ENCODE measurements at regions not wholly inside any gene's neighbourhood (a gene's known extent, or its start where the extent isn't known, plus 50 kb on each side); places are given as distances from the start of the nearest gene placed in this dataset.
"Not testable (repeated sequence)": the region's sequence is repeated elsewhere in the genome, so short reads cannot be mapped to it uniquely, and the experiment has no call there.

DNA sequence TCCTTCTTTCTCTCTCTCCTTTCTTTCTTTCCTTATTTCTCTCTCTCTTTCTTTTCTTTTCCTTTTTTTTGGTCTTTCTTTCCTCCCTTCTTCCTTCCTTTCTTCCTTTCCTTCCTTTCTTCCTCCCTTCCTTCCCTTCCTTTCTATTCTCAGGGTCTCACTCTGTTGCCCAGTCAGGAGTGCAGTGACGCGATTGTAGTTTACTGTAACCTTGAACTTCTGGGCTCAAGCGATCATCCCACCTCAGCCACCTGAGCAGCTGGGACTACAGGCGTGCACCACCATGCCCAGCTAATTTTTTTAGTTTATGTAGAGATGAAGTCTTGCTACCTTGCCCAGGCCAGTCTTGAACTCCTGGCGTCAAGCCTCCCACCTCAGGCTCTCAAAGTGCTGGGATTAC, 83.8 kb upstream of the PPM1B start:
- DNase-seq (ENCODE audit: low read depth in 2 of 2, low spot score in 1 of 2), result no peak

DNA sequence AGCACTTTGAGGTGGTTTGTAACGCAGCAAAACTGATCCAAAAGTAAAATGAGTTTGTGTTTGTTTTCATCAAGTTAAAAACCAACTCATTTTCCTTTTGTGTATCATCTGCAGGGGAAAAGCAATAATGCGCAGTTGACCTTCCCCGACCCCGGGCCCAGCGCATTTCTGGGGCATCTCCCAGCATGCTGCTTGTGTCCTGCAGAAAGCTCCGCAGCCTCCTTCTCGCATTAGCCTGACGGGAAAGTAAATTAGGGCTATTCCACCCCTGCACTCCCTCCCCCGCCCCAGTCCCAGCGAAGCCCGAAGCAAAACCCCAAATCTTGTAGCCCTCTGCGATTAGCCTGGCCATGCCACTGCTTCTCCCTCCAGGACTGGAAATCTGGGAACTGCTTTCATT, 82.0 kb upstream of the PPM1B start:
- no peak for DNase-seq (ENCODE audit: low read depth in 2 of 2, low spot score in 1 of 2)

DNA sequence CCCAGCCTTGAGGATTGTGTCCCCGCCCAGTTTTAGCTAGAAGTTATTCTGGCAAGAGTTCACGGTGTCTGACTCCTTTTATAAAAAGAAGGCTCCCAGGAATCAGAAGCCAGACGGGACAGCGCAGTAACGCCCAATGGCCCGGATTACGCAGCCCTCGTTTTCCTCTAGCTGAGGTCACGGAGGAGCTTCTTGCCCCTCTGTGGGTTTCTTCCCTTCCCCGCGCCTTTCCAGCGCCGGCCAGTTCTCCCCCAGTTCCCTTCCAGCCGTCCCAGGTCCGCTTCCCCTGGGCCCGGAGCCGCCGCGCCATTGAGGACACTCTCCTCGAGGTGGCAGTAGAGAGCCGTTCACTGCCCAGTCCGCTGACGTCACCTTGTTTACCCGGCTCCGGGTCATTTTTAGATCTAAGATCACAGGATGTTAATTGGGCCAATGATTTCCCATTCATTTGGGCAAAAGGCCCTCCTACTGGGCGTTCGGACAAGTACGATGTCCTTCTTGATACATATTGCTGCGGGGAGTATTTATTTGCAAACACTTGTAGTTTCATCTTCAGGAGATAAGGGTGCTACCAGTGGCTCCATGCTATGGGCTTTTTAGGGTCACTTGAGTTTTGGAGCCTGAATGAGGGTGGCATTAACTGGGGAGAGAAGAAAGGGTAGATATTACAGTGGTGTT, 81.5 kb upstream of the PPM1B start:
- DNase-seq (ENCODE audit: low read depth in 2 of 2, low spot score in 1 of 2), result peak; percentile 48 to 77

DNA sequence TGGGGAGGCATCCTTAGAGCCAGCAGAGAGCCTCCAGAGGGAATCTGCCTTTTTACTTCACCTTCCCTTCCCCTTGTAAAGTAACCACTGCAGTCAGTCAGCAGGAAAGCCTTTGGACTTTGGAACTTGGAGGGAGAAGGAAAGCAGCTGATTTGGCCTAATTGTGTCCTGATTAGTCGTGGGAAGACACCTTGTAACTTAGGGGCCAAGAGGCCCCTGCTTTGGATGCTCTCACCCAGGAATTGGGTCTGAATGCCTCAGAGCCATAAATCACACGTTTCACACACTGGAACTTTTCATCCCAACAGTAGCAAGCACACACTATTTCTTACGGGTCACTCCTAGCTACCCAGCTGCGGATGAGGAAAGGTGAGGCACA, 81.0 kb upstream of the PPM1B start:
- DNase-seq (ENCODE audit: low read depth in 2 of 2, low spot score in 1 of 2), result no peak

DNA sequence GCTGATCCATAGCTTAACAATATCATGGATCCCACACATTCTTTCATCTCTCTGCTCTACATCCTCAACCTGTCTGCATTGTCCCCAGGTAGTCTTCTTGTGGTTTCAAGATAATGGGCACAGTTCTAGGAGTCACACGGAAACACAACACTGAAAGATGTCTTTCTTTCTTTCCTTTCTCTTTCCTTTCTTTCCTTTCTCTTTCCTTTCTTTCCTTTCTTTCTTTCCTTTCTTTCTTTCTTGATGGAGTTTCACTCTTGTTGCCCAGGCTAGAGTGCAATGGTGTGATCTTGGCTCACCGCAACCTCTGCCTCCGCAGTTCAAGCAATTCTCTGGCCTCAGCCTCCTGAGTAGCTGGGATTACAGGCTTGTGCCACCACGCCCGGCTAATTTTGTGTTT, 76.2 kb upstream of the PPM1B start:
- not testable (repeated sequence) for DNase-seq (ENCODE audit: low read depth in 2 of 2, low spot score in 1 of 2)

DNA sequence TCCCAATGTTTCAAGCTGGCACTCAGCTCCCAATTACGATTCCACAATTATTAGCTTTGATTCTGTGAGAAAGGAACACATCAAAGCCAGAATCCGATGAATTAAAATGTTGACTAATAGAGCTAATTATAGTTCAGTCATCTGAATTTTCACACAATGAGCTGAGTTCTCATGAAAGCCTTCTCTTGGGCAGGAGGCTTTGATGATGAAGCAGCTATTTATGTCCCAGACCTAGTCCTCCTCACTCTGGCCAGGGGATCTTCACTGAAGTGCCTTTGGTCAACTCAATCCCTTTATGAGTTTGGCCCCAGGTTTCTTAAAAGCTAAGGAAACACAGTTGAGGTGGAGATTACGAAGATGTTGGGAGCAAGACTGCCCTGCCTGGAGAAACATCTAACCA, 74.7 kb upstream of the PPM1B start:
- DNase-seq (ENCODE audit: low read depth in 2 of 2, low spot score in 1 of 2), result no peak

DNA sequence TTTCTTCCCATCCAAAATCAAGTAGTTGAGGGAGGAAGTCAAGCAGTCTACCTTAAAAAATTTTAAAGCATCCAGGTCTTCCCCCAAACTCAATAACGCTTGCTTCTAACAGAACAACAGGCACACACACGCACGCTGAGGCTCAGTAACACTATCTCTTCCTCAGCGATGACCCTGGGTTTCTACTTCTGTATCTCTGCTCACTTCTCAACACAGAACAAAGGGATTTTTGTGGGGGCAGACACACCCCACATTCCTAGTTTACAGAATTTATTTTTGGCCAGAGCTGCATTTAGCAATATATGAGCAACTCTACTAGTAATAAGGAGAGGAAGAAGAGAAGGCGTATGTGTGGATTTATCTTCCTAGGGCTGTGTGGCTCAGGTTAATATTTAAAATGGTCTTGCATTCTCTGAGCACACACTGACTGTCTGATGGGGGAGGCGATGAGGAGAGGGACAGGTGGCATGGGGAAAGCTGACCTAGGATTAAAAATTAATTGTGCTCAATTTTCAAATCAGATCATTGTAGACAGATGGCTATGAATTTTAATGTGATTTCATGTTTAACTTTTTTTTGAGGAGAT, 71.3 kb upstream of the PPM1B start:
- DNase-seq (ENCODE audit: low read depth in 2 of 2, low spot score in 1 of 2), result no peak

DNA sequence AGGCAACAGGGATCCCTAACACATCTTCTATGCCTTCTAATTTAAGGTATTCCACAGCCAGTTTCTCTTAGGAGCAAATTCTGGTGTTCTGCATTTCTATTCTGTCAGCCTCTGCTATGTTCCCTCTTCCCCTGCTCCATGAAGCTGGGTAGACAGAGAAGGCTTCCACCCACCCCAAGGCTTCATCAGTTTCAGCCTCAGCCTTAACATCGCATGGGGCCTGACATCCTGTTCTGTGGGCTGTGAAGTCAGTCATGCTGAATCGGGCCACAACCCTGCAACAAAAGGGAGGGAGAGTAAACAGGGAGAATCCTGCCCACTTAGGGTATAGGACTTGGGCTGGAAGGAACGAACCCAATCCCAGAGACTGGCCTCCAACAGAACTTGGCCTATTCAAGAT, 70.6 kb upstream of the PPM1B start:
- DNase-seq (ENCODE audit: low read depth in 2 of 2, low spot score in 1 of 2), result no peak

DNA sequence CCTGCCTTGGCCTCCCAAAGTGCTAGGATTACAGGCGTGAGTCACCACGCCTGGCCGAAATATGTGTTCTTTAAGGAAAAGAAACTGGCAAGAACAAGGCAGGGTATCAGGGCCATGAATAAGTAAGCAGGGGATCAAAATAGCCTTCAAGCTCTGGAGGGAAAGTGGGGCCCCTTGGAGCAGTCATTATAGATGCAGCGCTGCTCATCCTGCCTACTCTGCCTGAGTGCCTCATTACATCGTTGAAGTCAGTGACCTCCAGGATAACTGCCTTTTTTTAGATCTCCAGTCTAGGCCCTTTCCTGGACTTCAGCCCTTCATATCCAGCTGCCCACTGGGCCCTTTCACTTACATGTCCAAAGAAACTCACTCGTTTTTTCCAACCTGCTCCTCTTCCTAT, 69.8 kb upstream of the PPM1B start:
- no peak for DNase-seq (ENCODE audit: low read depth in 2 of 2, low spot score in 1 of 2)

DNA sequence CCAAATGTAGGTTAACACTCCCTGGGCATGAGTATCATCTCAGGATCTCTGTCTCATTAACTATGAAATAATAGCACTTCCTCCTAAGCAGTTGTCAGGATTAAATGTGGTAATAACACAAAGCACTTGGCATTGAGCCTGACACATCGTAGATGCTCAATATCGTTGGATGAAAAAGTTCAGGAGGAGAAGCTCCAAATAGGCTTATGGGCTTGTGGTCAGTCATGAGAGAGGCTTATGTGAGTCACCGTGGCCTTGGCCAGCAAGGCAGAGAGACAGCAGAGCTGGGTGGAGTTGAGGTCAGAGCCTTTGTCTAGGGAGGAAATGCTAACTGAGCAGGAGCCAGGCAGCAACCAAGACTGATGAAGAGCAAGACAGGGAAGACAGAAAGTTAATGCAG, 68.3 kb upstream of the PPM1B start:
- DNase-seq (ENCODE audit: low read depth in 2 of 2, low spot score in 1 of 2), result no peak

DNA sequence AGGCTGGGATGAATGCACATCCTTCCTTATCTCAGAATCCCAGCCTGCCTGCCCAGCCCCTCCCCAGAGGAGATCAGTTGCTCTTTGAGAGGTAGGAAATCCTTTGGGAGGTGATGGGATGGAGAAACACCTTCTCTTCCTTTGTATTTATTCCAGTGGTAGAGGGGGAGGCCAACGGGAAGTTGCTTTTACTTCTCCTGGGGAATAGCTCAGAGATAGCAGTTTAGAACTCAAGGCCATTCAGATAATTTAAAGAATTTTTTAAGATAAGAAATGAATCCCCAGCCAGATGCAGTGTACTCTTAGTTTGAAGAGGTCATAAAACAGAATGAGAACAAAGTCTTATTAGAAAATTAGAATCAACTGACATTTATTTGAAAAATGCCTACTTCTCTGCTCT, 67.4 kb upstream of the PPM1B start:
- DNase-seq (ENCODE audit: low read depth in 2 of 2, low spot score in 1 of 2), result no peak

DNA sequence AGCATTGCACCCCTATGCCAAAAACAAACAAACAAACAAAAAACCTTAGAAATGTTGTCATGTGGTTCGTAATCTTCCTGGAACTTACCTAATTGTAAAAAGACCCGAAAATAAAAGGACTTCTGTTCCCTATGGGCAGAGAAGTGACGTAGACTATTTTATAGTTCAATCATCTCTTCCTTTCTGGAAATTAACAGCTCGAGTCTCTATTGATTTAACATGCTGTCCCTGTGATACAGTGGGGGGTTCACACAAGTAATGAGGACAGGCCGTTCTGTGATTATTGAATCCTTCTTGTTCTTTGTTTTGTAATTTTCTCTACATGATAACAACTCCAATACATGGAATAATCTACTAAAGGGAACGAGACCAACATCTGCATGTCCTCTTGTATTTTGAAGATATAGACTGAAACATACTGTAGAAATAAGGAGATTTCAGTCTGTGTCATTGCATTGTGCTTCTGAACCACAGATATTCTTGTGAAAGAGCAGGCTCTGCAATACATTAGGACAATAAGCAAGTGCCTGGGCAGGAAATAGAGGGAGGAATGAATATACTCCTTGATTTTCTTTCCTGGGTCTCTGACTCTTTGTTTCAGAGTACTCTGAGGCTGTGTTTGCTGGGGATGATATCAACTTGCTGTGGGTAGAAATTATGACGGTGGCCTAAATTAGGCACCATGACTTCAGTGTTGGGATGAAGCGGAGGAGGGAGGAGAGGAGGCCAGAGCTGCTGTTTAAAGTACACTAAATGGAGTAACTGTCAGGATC, 65.7 kb upstream of the PPM1B start:
- DNase-seq (ENCODE audit: low read depth in 2 of 2, low spot score in 1 of 2), result no peak

DNA sequence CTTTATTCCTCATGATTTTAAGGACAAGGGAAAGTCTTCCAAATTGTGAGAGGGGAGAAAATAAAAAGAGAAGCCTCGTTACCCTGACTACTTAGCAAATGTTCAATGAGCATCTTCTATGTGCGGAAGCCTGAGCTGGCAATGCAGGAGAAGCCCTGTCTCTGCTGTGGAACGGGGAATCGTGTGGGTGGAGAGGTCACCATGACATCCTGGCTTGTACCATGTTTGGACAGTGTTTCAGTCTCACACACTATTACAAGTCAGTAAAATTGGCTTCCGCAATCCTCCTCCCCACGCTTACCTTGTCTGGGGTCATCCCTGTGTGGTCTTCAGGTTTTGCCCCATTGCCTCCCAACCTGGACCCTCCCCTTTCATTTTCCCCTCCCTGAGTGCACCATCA, 65.0 kb upstream of the PPM1B start:
- no peak for DNase-seq (ENCODE audit: low read depth in 2 of 2, low spot score in 1 of 2)

DNA sequence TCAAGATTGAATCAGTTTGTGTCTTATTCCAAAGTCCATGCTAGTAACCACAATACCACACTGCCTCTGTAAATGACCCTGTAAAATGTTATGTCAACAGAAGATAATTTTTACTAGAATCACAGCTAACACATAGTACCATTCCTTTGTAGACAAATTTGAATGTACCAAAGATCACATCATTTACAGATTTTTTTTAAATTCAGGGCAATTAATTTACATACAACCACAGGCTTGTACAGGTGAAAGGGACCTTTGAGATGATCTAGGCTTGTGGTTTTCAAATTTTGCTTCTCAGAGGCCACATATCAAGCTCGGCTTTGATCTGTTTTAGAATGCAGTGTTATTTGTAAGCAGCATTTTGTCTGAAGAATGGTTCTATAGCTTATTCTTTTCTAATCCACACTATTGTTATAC, 63.8 kb upstream of the PPM1B start:
- no peak for DNase-seq (ENCODE audit: low read depth in 2 of 2, low spot score in 1 of 2)

DNA sequence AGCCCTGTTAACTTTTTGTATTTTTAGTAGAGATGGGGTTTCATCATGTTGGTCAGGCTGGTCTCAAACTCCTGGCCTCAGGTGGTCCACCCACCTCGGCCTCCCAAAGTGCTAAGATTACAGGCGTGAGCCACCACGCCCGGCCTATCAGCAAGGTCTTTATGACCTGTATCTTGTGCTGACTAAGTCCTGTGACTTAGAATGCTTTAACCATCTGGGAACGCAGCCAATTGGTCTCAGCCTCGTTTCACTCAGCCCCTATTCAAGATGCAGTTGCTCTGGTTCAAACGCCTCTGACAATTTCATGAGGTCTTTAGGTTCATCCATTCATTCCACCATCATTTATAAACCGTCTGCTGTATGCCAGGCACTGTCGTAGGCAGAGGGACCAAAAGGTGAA, 62.2 kb upstream of the PPM1B start:
- not testable (repeated sequence) for DNase-seq (ENCODE audit: low read depth in 2 of 2, low spot score in 1 of 2)

DNA sequence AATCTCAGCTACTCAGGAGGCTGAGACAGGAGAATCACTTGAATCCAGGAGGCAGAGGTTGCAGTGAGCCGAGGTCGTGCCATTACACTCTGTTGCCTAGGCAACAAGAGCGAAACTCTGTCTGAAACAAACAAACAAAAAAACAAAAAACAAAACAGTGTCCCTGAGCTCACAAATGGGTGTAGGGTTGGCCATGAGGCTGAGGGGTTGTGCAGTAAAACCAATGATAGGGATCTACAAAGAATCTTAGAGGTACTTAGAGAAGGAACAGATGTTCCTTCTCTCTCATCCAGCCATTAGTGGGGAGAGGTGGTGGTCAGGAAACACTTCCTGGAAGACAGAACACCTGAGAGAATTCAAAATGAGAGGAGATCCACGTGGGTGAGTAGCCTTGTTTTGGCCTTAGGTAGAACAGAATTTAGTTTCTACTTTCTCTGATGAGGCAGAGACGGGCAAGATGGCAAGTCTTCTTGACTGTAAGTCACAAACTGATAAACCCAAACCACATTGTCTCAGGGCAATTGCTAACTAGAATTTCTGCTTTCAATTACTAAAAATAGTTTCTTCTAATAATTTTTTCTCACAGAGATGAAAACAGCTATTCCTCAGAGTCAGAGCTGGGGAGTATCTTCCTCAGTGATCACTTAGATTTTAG, 61.5 kb upstream of the PPM1B start:
- no peak for DNase-seq (ENCODE audit: low read depth in 2 of 2, low spot score in 1 of 2)

DNA sequence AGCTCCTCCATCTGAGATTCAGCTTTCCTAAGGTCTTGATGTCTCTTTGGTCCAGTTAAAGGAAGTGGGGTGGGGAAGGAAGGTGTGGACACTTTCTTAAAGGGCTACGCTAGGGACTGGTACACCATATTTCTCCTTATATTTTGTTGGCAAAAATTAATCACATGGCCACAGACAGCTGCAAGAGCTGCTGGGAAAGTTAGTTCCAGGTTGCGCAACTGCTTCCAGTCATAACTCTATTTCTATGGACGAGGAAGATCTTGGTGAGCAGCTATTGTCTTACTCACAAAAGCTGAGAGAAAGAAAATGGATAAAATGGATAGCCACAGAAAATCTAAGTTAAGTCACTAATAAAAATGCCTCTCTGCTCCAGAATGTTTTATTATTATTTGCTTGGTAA, 60.7 kb upstream of the PPM1B start:
- DNase-seq (ENCODE audit: low read depth in 2 of 2, low spot score in 1 of 2), result no peak

DNA sequence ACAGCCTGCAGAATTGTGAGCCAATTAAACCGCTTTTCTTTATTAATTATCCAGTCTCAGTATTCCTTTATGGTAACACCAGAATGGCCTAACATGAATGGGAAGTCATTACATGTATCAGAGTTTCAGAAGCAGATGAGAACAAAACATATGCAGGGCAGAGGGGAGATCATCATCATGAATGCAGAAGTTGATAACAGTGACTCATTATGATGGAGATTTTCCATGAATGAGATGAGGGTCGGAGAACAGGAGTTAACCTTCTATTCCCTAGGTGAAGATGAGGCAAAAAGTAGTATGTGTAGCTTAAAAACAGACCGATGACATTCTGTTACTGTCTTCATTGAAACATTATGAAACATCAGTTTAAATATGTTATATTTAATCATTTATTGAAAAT, 59.5 kb upstream of the PPM1B start:
- no peak for DNase-seq (ENCODE audit: low read depth in 2 of 2, low spot score in 1 of 2)

DNA sequence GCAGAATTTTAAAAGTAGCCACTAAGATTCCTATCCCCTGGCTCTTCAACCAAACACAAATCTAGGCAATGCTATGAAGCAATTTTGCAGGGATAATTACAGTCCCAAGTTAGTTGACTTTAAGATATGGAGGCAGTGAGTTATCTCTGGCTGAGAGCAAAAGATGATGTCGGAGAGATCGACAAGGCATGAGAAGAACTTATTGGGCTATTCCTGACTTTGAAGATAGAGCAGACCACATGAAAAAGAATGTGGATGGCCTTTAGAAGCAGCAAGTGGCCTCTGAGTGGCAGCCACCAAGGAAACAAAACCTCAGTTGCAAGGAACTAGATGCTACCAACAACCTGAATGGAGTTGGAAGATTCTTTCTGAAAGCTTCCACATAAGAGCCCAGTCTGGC, 58.2 kb upstream of the PPM1B start:
- no peak for DNase-seq (ENCODE audit: low read depth in 2 of 2, low spot score in 1 of 2)

DNA sequence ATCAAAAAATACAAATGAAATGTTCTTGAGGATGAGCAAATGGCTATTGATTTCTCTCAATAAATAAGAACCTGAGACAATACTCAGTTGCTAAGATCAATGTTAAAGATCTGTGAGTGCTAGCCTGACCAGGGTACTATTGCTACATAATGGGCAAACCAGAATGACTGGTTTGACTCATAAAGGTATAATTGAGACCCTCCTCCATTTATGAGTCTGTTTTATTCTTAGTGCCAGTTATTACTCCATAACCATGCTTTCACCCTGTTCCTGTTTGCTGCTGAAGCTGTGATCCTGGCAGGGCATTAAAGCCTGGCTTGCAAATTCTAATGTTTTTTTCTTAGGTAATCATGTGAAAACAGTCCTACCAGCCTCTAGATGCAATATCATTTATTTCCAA, 56.6 kb upstream of the PPM1B start:
- DNase-seq (ENCODE audit: low read depth in 2 of 2, low spot score in 1 of 2), result no peak

DNA sequence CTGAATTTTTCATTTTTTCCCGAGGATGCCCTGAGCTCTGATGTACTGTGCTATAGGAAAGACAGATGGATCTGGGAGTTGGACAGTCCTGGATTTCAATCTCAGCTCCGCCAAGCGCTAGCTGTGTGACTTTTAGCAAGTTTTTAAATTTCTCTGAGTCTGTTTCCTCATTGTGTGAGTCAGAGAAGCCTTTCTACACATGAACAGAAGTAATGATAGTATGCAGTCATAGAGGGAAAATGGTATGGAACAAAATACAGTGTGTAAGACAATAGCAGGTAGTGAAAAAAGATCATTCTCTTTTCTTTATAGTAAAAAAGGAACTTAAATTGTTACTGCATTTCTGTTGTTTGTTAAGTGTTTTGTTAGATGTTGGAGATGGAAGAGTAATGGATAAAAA, 52.4 kb upstream of the PPM1B start:
- no peak for DNase-seq (ENCODE audit: low read depth in 2 of 2, low spot score in 1 of 2)

DNA sequence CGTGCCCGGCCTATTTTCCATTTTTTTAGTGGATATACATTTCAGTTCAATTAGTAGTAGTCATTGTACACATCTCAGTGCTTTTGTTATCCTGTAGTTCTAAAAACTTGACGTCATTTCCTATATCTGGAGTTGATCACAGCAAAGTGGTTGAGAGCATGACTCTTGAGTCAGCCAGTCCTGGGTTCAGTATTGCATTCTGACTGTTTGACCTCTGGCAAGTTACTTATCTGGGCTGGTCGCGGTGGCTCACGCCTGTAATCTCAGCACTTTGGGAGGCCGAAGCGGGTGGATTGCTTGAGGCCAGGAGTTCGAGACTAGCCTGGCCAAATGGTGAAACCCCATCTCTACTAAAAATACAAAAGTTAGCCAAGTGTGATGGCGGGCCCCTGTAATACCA, 50.4 kb upstream of the PPM1B start:
- DNase-seq (ENCODE audit: low read depth in 2 of 2, low spot score in 1 of 2), result no peak
